ELR (cell line): ENCODE measurements at regions not wholly inside any gene's neighbourhood (a gene's known extent, or its start where the extent isn't known, plus 50 kb on each side); places are given as distances from the start of the nearest gene placed in this dataset.
A peak's percentile ranks its signal among the peaks of the same experiment; 100 is the strongest.

Source experiments
- DNase-seq: peaks from one replicate; pipeline ENCODE4 v3.0.0-alpha.2; 2015; ENCODE audit warnings: low read depth

DNA sequence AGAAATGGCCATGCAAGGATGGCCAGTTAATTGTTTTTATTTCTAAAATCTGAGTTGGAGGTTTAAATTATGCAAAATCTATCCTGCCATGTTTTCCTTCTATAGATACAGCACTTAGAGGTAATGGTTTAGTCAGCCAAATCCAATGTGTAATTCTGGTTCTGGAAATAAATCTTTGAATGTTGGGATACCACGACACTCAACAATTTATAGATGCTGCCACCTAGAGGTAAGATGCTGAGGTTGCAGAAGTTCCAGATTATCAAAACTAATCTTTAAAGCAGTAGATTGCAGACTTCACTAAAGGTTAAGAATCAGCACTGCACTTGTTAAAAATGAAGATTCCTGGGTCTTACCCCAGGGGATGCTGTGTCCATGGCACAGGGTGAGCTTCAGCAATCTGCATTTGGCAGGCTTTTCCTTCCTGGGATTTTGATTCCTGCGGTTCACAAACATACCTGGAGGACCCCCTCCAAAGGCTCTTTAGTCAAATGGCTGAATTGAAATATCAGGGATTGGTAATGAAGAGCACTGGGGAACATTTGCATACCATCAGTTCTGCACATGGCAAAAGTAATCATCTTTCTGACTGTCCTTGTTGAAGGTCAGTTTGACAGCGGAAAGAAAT, 53.4 kb upstream of the ANO4 start:
- peak; percentile 61 for DNase-seq

GRCh38 chr12:100743060-100743459, 51.5 kb upstream of the ANO4 start:
- no peak for DNase-seq
